ENCODE measurements at regions not wholly inside any gene's neighbourhood (a gene's known extent, or its start where the extent isn't known, plus 50 kb on each side); places are given as distances from the start of the nearest gene placed in this dataset.

DNA sequence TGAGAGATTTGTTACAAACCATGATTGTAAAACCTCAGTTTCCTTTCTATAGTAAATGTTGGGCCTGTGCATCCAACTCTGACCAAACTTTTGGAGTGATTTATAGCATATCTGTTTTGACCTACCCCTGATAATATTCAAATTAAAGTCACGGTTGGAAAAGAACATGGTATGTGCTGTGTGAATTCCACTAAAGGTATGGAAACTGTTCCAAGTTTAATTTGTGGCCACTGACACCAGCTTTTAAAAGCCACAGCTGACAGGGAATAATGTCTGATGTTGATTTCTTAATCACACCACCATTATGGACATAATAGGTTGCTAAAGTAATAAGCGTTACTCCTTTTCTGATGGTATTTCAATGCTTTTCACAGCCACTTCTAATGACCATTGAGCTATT, 1215.9 kb downstream of the CDH8 start:
- DNase-seq (ENCODE audit: extremely low read depth, insufficient read length): no peak
- Histone ChIP-seq H3K36me3 (ENCODE audit: control insufficient read depth, insufficient read depth, low read length) (no peaks in the 10 kb centered on the region), H3K4me3 (replicated peaks; ENCODE audit: low read depth, low read length) (no peak overlapping the region), H3K27me3 (replicated peaks; ENCODE audit: control insufficient read depth, insufficient read depth, low read length) (no peaks in the 10 kb centered on the region)
- TF ChIP-seq, protein P1, sequence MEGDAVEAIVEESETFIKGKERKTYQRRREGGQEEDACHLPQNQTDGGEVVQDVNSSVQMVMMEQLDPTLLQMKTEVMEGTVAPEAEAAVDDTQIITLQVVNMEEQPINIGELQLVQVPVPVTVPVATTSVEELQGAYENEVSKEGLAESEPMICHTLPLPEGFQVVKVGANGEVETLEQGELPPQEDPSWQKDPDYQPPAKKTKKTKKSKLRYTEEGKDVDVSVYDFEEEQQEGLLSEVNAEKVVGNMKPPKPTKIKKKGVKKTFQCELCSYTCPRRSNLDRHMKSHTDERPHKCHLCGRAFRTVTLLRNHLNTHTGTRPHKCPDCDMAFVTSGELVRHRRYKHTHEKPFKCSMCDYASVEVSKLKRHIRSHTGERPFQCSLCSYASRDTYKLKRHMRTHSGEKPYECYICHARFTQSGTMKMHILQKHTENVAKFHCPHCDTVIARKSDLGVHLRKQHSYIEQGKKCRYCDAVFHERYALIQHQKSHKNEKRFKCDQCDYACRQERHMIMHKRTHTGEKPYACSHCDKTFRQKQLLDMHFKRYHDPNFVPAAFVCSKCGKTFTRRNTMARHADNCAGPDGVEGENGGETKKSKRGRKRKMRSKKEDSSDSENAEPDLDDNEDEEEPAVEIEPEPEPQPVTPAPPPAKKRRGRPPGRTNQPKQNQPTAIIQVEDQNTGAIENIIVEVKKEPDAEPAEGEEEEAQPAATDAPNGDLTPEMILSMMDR (IDR thresholded peaks at IDR 0.05; ENCODE audit: insufficient read depth, low read length, poor library complexity, severe bottlenecking): no peak

DNA sequence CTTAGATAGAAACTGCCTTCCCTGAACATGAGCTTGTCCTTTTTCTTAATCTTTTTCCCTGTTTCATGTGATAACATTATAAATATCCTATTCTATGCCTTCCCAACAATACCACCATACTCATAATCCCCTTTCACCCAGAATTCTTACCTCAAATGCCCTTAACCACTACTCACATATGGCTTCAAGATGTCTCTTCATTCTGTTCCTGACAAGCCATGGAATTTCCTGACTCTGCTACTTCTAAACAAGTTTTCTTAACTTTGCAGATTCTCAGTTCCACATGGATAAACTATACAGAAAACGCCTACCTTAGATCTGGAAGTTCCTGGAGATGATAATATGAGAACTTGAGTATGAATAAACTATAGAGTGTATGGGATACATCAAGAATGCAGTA, 1217.8 kb downstream of the CDH8 start:
- Histone ChIP-seq H3K4me3 (replicated peaks; ENCODE audit: low read depth, low read length) (no peak overlapping the region), H3K36me3 (ENCODE audit: control insufficient read depth, insufficient read depth, low read length) (no peaks in the 10 kb centered on the region), H3K27me3 (replicated peaks; ENCODE audit: control insufficient read depth, insufficient read depth, low read length) (no peaks in the 10 kb centered on the region)
- no peak for DNase-seq (ENCODE audit: extremely low read depth, insufficient read length)
- TF ChIP-seq, protein P1 (IDR thresholded peaks at IDR 0.05; ENCODE audit: insufficient read depth, low read length, poor library complexity, severe bottlenecking): no peak

DNA sequence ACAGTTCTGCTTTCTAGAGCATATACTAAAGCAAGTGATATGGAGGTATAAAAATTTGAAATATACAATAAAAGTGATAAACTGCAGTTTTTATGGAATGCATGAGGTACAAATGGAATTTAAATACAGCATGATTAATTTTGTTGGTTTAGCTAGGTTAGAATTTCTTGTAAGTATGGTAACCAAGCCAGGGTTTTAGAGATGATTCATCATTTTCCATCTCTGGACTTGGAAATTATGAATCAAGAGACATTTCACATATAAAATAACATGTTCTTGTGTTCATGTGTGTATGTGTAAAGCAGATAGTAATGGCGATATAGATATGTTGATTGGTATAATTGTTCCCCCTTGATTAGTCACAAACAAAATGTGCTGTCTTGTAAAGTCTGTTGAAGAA, 1219.8 kb downstream of the CDH8 start:
- no peak for DNase-seq (ENCODE audit: extremely low read depth, insufficient read length)
- TF ChIP-seq, protein P1 (IDR thresholded peaks at IDR 0.05; ENCODE audit: insufficient read depth, low read length, poor library complexity, severe bottlenecking): no peak
- Histone ChIP-seq H3K36me3 (ENCODE audit: control insufficient read depth, insufficient read depth, low read length) (no peaks in the 10 kb centered on the region), H3K27me3 (replicated peaks; ENCODE audit: control insufficient read depth, insufficient read depth, low read length) (no peaks in the 10 kb centered on the region), H3K4me3 (replicated peaks; ENCODE audit: low read depth, low read length) (no peak overlapping the region)

DNA sequence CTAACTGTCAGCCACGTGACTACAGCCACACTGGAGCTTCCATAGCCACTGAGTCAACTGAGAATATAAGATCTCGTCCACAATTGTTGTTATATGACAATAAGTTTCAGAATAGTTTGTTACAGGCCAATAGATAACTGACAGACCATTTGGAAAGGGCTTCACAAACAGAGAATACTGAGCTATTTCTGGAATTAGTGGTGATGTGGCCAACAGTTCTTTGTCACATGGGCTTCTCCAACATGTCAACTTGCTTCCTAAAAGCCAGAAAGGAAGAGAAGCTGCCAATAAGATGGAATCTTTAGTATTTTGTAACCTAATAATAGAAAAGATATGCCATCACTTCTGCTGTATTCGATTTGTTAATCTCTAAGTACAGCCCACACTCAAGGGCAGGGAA, 1220.4 kb downstream of the CDH8 start:
- Histone ChIP-seq H3K27me3 (replicated peaks; ENCODE audit: control insufficient read depth, insufficient read depth, low read length) (no peaks in the 10 kb centered on the region), H3K4me3 (replicated peaks; ENCODE audit: low read depth, low read length) (no peak overlapping the region), H3K36me3 (ENCODE audit: control insufficient read depth, insufficient read depth, low read length) (no peaks in the 10 kb centered on the region)
- TF ChIP-seq, protein P1 (IDR thresholded peaks at IDR 0.05; ENCODE audit: insufficient read depth, low read length, poor library complexity, severe bottlenecking): no peak
- no peak for DNase-seq (ENCODE audit: extremely low read depth, insufficient read length)

DNA sequence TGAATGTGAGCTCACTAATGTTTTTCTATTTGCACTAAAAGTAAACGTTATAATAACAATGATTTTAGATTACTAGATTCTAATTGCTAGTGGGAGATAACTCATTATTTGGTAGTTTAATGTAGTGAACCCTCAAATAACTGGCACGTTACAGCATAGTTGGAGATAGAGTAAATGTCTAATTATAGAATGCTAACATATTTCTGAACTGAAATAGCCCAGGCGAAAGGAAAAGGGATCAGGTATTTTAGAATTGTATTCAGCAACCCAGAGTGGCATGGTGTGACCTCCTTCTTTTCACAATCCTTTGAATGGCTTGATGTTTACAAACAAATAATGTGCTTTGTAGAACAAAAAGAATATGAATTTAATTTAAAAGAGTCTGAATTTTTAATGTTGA, 1221.2 kb downstream of the CDH8 start:
- Histone ChIP-seq H3K4me3 (replicated peaks; ENCODE audit: low read depth, low read length) (no peak overlapping the region), H3K27me3 (replicated peaks; ENCODE audit: control insufficient read depth, insufficient read depth, low read length) (no peaks in the 10 kb centered on the region), H3K36me3 (ENCODE audit: control insufficient read depth, insufficient read depth, low read length) (no peaks in the 10 kb centered on the region)
- TF ChIP-seq, protein P1 (IDR thresholded peaks at IDR 0.05; ENCODE audit: insufficient read depth, low read length, poor library complexity, severe bottlenecking): no peak
- no peak for DNase-seq (ENCODE audit: extremely low read depth, insufficient read length)

DNA sequence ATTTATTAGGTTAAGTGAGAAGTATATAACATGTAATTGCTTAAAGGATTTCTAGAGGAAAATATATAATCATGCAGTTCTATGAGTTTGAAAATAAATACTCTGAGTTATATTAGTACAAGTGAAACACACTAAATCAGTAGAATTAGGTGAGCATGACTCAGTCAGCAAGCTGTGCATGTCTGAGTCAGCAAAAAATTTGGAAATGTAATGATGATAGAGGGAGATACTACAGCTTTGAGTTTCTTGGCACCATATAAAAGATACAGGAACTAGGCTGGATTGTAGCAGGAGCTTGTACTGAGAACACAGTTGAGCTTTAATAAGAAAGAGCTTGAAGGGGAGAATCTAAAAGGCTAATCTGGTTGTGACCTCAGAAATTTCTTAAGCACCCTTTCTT, 1224.6 kb downstream of the CDH8 start:
- TF ChIP-seq, protein P1 (IDR thresholded peaks at IDR 0.05; ENCODE audit: insufficient read depth, low read length, poor library complexity, severe bottlenecking): no peak
- Histone ChIP-seq H3K27me3 (replicated peaks; ENCODE audit: control insufficient read depth, insufficient read depth, low read length) (no peaks in the 10 kb centered on the region), H3K36me3 (ENCODE audit: control insufficient read depth, insufficient read depth, low read length) (no peaks in the 10 kb centered on the region), H3K4me3 (replicated peaks; ENCODE audit: low read depth, low read length) (no peak overlapping the region)
- no peak for DNase-seq (ENCODE audit: extremely low read depth, insufficient read length)

Measured in GM06990 (cell line).